ENCODE measurements at regions not wholly inside any gene's neighbourhood (a gene's known extent, or its start where the extent isn't known, plus 50 kb on each side); places are given as distances from the start of the nearest gene placed in this dataset.

DNA sequence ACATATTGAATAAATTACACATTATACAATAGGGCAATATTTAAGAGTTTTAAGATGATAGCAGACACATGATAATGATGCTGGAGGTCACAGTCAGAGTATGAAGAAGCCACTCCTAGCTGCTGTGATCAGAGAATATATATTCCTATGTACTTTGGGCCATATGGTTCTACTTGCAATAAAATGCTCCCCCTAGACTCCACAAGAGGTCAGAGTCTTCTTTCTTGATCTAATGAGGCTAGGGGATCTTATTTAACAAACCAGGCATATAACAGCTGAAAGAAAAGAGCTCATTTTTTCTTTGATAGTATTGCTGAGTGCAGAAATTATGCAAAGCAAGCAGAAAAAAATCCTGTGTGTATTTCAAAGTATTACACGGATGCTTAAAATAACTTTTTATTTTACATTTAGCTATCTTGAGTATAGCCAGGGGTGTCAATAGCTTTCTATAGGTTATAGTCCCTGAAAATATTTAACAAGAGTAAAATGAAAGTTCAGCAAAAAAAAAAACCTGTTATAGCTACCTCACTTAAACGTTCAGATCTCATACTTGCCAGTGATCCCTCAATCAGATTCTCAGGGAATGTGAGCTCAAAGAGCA, 748.7 kb upstream of the CHAC2 start:
- DNase-seq, result no peak

- DNase-seq, result no peak
These were observed 760.6 kb upstream of the CHAC2 start for GRCh38 chr2:53006980-53007379.

- DNase-seq, result no peak
These were observed 763.2 kb upstream of the CHAC2 start for GRCh38 chr2:53004413-53004812.

GRCh38 chr2:52995424-52995823, 772.2 kb upstream of the CHAC2 start:
- DNase-seq, result no peak

GRCh38 chr2:52976143-52976949, 791.3 kb upstream of the CHAC2 start:
- no peak for DNase-seq

DNA sequence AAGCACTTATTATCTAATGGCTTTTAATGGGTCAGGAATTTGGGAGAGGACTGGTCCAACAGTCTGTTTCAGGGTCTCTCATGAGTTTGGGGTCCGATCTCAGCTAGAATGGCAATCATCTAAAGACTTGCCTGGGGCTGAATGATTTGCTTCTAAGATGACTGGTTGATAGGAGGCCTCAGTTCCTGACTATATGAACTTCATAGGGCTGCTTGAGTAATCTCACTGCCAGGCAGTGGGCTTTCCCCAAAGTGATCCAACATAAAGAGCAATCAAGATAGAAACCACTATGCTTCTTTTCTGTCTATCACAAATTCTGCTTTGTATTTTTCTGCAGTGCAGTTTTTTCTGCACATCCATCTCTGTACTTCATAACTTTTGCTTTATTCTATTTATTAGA, 793.5 kb upstream of the CHAC2 start:
- DNase-seq, result no peak

DNA sequence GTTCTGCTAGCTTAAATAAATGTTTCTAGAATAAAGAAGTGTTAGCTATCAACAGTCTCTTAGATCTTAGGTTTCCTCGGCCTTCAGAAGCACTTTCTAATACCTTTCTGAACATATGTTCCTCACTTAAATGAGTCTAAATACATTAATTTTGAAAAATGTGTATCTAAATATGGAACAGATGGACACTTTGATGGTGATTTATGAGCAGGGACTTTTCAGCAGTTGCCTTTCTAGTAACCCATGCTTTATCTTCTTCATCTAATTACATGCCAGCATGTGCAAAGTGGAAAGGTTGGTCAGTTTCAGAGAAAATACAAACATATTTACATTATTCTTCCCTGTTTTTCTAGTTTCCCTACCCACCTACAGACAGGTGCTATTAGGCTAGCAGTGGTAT, 797.0 kb upstream of the CHAC2 start:
- DNase-seq, result no peak

GRCh38 chr2:52968043-52968442, 799.6 kb upstream of the CHAC2 start:
- no peak for DNase-seq

DNA sequence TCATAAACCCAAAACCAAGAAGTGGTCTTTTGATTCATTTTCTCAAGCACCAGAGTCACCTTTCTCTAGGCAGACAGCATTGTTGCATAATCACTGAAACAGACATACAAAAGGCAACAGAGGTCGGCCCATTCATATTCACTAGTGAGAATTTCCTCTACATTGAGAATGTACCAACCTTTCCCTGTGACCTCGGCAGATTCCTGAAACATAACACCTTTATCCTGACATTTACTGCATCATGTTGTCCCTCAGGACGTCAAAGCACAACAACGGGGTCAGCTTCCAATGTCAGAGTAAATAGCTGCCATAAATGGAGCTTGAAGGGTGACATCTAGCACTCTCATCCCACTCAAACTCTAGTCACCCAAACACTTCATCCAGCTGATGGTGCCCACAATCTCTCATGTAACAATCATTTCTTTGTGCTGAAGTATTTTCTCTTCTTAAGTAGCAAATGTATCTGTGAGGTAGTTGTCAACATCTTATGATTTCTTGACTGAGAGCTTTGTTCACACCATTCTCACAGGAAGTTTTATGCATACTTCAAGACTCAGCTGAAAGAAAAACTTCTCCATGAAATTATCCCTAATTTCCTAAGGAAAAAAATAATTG, 802.6 kb upstream of the CHAC2 start:
- DNase-seq, result no peak

- no peak for DNase-seq
These were observed 806.2 kb upstream of the CHAC2 start for GRCh38 chr2:52961403-52961802.

DNA sequence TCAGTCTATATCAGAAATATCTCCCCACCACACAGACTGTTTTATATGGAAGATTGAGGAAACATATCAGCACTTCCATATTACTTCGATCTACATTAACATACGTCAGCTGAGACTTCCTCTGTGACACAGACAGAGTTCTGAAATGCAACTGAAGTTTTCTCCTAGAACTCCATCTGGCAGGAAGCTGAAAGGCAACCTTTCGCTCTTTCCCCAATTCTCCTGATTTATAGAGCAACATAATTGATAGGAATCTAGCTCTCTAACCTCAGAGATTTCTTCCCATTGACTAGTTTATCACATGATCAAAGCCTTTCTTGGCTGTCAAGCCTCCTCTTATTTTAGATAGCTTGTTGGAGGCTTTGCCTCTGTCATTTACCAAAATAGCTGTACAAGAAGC, 806.7 kb upstream of the CHAC2 start:
- DNase-seq, result no peak

DNA sequence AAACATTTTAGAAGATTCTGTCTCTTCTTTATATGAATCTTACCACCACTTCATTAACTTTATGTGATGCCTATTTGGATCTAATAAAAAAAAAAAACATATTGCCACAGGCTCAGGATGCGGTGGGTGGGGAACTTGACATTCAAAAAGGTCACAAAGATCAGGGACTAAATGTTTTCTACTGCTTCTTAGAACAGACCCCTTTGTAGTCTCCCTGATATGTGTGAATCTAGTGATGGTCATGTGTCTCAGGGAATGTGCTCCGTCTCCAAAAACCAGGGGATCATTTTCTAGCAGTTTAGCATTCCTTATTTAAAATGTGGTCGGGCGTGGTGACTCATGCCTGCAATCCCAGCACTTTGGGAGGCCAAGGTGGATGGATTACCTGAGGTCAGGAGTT, 807.8 kb upstream of the CHAC2 start:
- no peak for DNase-seq

DNA sequence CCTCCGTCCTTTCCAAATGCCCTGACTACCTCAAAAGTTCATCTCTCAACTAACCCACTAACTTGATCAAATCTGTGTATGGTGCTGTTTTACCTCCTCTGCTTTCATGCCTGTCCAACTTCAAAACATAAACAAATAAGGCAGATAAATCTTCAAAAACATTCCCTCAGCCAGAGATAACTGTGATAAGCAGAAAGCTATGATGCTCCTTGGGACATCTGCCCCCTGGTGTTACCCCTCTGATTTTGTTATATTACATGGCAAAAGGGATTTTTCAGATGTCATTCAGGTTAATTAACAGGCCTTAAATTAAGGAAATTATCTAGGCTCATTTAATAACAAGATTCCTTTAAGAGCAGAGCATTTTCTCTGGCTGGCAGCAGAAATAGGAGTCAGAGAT, 810.8 kb upstream of the CHAC2 start:
- DNase-seq, result no peak

DNA sequence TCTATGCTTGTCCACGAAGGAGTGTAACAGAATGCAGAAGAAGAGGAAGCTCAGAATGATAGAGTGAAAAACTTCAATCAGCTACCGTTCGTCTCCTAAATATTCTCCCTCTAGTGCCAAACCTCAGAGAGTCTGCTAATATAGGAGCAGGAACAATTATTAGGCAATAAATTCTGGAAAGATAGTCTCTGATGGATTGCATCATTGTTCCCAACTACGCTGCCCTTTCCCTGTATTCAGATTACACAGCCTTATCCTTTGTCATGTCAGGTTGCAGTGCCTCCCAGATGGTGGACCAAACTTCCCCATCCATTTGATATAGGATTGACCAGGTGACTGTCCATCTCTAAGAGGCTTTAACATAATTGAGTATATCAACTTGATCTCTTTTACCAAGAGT, 811.5 kb upstream of the CHAC2 start:
- no peak for DNase-seq

DNA sequence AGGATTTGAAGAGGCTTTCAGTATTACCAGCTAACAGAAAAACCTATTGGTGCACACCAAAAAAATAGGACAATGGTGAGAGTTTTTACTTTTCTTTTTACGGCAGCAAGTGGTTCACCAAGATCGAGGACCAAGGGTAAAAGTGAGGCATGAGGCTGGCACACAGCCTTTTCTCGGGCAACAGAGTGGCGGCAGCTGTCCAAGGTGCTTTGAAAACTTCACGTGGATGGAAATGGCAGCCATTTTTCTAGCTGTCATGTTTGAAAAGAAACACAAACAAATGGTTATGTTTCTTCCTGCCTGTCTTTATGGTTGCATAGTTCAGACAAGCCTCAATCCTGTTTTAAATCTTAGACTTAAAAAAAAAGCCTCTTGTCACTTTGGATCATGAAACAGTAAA, 812.5 kb upstream of the CHAC2 start:
- DNase-seq, result no peak

- DNase-seq, result no peak
These were observed 827.5 kb upstream of the CHAC2 start for GRCh38 chr2:52940101-52940500.

DNA sequence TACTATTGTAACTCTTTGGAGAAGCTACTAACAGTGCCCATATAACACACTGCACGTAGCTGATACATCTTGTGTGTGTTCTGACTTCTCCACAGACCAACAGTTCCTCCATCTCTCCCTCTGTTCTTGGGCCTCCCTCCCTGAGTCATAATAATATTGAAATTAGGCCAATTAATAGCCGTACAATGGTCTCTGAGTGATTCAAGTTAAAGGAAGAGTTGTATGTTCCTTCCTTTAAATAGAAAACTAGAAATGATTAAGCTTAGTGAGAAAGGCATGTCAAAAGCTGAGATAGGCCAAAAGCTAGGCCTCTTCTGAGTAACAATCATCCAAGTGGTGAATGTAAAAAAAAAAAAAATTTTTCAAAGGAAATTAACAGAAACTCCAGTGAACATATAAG, 828.4 kb upstream of the CHAC2 start:
- DNase-seq, result no peak

DNA sequence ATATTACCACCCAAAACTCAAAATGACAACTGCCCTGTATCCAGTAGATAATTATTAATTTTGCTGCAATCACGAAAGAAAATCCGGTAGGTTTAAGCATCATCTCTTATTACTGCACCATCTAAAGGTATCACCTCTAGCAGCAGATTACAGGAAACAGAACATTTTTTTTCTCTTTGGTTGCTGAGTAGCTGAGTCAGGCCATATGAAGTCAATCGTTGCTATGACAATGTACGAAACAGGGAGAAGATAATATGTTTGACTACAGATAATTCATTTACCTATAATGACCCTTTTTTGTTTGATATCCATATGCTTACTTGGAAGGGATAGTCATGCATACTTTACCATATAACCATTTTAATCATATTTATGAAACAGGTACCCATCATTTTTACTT, 831.6 kb upstream of the CHAC2 start:
- DNase-seq, result no peak

DNA sequence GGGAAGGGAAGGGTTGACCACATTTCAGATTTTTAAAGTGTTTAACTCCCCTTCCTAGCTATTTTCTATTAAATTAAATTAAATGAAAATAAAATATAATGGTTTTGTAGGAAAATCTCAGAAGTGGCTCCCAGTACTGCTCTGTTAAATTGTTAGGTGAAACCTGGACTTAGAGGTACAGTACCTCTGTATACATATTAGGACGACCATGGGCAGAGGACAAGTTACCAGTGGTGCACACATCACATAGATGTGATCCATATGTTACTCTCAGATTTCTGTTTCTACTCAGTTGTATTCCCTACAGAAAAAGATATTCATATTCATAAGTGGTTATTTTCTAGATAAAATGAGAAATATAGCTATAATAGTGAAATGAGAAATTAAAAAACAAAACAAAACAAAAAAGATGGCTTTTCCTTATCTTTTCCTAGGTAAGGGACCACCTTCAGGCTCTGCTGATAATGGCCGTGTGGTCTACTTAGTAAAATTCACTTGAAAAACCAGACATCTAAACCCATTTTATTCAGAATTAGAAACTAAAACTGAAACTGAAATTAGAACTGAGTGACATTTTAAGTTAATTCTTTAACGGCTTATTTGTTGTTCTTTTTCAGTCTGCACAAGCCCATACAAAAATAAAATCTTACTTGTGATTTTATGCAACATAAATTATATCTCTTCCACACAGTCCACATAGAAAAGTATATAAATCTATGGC, 832.5 kb upstream of the CHAC2 start:
- no peak for DNase-seq

- no peak for DNase-seq
These were observed 833.2 kb upstream of the CHAC2 start for GRCh38 chr2:52934323-52934898.

- DNase-seq, result no peak
These were observed 833.7 kb upstream of the CHAC2 start for GRCh38 chr2:52933878-52934277.

GRCh38 chr2:52931660-52932059, 835.9 kb upstream of the CHAC2 start:
- DNase-seq, result no peak

- DNase-seq, result no peak
These were observed 838.2 kb upstream of the CHAC2 start for GRCh38 chr2:52929412-52929811.
